Ishikawa (cell line): ENCODE measurements at regions not wholly inside any gene's neighbourhood (a gene's known extent, or its start where the extent isn't known, plus 50 kb on each side); places are given as distances from the start of the nearest gene placed in this dataset.

ENCODE experiments used
- CEBPB ChIP-seq: IDR thresholded peaks from 2 replicates; pipeline ENCODE4 v1.6.1; 2012
- CREB1 ChIP-seq: IDR thresholded peaks from 2 replicates; pipeline ENCODE4 v1.6.1; 2012; ENCODE audit warnings: low read depth
- EGR1 ChIP-seq: IDR thresholded peaks from 2 replicates; pipeline ENCODE4 v1.6.1; 2012
- EP300 ChIP-seq: IDR thresholded peaks from 2 replicates; pipeline ENCODE4 v1.6.1; 2012; ENCODE audit warnings: borderline replicate concordance
- FOXM1 ChIP-seq: IDR thresholded peaks from 2 replicates; pipeline ENCODE4 v1.6.1; 2012; ENCODE audit warnings: low read depth, borderline replicate concordance
- NFIC ChIP-seq: IDR thresholded peaks from 2 replicates; pipeline ENCODE4 v1.6.1; 2012
- RAD21 ChIP-seq: IDR thresholded peaks from 2 replicates; pipeline ENCODE4 v1.6.1; 2012; ENCODE audit warnings: low read depth
- TAF1 ChIP-seq: IDR thresholded peaks from 2 replicates; pipeline ENCODE4 v1.6.1; 2012; ENCODE audit warnings: low read depth, mild to moderate bottlenecking
- TCF12 ChIP-seq: IDR thresholded peaks from 2 replicates; pipeline ENCODE4 v1.6.1; 2012; ENCODE audit warnings: low read depth
- TEAD4 ChIP-seq: IDR thresholded peaks from 2 replicates; pipeline ENCODE4 v1.6.1; 2012
- YY1 ChIP-seq: IDR thresholded peaks from 2 replicates; pipeline ENCODE4 v1.6.1; 2012; ENCODE audit warnings: low read depth
- ZBTB7A ChIP-seq: IDR thresholded peaks from 2 replicates; pipeline ENCODE4 v1.6.1; 2012; ENCODE audit warnings: low read depth
- TF ChIP-seq, protein P1 (sequence below): IDR thresholded peaks from 2 replicates; pipeline ENCODE4 v1.6.1; 2012; ENCODE audit warnings: low read depth, mild to moderate bottlenecking
- TF ChIP-seq, protein P2 (sequence below): IDR thresholded peaks from 2 replicates; pipeline ENCODE4 v1.6.1; 2012
- TF ChIP-seq, protein P3 (sequence below): IDR thresholded peaks from 2 replicates; pipeline ENCODE4 v1.6.1; 2012

DNA sequence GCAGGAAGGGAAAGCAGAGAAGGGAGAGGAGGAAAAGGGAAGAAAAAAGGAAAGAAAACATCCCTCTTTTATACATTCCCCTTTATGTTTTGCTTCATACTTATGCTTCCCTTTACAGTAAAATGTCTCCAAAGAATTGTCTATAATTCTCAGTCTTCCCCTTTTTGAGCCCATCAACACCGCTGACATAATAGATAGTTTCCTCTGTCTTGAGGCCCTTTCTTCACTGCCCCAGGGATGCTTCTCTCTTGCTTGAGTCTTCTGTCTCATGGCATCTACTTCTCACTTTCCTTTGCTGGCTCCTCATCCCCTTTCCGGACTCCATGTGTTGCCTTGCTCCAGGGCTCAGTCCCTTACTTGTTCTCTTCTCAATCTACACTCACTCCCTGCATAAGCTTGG lies 99.7 kb upstream of the DAZL start:
- no peak for TF ChIP-seq FOXM1
- TF ChIP-seq ZBTB7A, result no peak
- TF ChIP-seq NFIC, result no peak
- TF ChIP-seq YY1, result no peak
- TF ChIP-seq CREB1, result no peak
- TF ChIP-seq, protein P1, sequence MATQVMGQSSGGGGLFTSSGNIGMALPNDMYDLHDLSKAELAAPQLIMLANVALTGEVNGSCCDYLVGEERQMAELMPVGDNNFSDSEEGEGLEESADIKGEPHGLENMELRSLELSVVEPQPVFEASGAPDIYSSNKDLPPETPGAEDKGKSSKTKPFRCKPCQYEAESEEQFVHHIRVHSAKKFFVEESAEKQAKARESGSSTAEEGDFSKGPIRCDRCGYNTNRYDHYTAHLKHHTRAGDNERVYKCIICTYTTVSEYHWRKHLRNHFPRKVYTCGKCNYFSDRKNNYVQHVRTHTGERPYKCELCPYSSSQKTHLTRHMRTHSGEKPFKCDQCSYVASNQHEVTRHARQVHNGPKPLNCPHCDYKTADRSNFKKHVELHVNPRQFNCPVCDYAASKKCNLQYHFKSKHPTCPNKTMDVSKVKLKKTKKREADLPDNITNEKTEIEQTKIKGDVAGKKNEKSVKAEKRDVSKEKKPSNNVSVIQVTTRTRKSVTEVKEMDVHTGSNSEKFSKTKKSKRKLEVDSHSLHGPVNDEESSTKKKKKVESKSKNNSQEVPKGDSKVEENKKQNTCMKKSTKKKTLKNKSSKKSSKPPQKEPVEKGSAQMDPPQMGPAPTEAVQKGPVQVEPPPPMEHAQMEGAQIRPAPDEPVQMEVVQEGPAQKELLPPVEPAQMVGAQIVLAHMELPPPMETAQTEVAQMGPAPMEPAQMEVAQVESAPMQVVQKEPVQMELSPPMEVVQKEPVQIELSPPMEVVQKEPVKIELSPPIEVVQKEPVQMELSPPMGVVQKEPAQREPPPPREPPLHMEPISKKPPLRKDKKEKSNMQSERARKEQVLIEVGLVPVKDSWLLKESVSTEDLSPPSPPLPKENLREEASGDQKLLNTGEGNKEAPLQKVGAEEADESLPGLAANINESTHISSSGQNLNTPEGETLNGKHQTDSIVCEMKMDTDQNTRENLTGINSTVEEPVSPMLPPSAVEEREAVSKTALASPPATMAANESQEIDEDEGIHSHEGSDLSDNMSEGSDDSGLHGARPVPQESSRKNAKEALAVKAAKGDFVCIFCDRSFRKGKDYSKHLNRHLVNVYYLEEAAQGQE, result no peak
- no peak for TF ChIP-seq TCF12

DNA sequence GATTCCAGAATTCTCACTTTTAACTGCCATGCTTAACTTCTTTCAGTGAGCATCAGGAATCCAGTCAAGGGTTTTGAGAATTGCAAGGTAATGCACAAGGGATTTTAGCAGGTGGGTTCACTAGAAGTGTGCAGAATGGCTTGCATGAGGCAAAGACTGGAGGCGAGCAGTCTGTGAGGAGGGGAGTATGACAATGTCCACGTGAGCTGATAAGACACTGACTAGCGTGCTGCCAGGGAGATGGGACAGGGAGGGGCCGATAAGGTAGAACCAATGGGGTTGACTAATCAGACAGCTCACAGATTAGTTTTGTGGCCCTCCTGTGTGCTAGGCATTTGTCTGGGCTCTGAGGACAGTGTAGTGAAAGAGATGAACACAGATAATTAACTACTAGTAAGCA lies 102.0 kb upstream of the DAZL start:
- no peak for TF ChIP-seq RAD21
- no peak for TF ChIP-seq CREB1
- TF ChIP-seq, protein P1, result no peak
- TF ChIP-seq, protein P2, sequence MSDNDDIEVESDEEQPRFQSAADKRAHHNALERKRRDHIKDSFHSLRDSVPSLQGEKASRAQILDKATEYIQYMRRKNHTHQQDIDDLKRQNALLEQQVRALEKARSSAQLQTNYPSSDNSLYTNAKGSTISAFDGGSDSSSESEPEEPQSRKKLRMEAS, result no peak
- no peak for TF ChIP-seq NFIC
- no peak for TF ChIP-seq FOXM1
- TF ChIP-seq TEAD4, result no peak
- no peak for TF ChIP-seq CEBPB
- TF ChIP-seq TCF12, result no peak
- TF ChIP-seq ZBTB7A, result no peak
- no peak for TF ChIP-seq YY1
- no peak for TF ChIP-seq EP300
- TF ChIP-seq EGR1, result no peak
- TF ChIP-seq TAF1, result no peak
- TF ChIP-seq, protein P3, sequence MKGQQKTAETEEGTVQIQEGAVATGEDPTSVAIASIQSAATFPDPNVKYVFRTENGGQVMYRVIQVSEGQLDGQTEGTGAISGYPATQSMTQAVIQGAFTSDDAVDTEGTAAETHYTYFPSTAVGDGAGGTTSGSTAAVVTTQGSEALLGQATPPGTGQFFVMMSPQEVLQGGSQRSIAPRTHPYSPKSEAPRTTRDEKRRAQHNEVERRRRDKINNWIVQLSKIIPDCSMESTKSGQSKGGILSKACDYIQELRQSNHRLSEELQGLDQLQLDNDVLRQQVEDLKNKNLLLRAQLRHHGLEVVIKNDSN, result no peak

DNA sequence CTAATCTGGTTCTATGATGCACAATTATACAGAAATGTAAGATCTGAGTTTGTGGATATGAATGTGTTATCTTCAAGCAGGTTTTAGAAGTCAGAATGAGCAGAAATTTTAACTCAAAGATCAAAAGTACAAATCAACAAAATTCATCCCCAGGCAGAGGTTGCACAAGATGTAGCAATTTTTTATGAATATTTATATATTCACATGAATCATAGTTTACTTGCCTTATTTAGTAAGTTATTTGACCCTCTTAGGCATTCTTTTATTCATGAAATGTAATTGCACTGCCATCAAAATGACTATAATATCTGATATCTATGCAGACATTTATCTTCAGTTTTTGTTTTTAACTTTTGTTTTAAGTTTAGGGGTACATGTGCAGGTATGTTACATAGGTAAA lies 103.1 kb upstream of the DAZL start:
- no peak for TF ChIP-seq NFIC

DNA sequence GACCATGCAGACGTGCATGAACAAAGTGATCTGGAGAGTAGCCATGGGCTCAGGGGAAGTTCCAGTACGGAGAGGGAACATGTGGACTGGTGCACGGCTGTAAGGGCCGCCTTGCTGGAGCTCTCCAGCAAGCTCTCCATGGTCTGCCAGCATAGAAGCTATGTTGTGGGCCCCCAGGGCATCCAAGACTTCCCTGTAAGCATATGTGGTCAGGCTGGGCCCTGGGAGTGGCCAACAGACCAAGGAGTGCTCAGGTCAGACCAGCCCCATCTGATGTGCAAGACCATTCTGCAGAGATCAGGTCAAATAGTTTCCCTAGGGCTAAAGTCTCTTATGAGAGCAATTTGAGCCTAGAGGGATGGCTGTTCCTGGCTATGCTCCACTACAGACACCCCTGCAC lies 110.1 kb upstream of the DAZL start:
- TF ChIP-seq RAD21 (no peak), FOXM1 (no peak), EP300 (no peak), CREB1 (no peak), CEBPB (no peak), TAF1 (no peak), TEAD4 (no peak), ZBTB7A (no peak), NFIC (no peak)
- TF ChIP-seq, protein P3, result no peak
- TF ChIP-seq, protein P1, result no peak
- TF ChIP-seq, protein P2, result no peak

DNA sequence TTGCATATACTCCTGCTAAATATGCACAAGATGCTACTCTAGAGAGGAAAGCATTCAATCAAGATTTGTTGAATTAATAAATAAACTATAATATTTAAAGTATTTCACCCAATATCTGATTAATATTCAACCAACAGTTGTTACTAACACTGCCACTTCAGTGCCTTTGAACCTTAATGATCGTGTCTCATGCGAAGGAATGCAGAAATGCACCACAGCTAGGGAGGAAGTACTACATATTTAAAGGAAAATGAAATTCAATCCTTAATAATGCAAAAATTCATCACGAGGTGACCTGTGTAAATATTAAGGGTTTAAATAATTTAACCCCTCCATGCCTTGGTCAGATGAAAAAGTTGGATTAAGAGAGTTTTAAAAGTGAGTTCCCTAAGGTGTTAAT lies 114.2 kb upstream of the DAZL start:
- TF ChIP-seq RAD21, result no peak
- TF ChIP-seq NFIC, result no peak
- TF ChIP-seq, protein P3, result no peak
- no peak for TF ChIP-seq TEAD4
- TF ChIP-seq, protein P1, result no peak
- no peak for TF ChIP-seq EP300
